ENCODE measurements at regions not wholly inside any gene's neighbourhood (a gene's known extent, or its start where the extent isn't known, plus 50 kb on each side); places are given as distances from the start of the nearest gene placed in this dataset.

DNA sequence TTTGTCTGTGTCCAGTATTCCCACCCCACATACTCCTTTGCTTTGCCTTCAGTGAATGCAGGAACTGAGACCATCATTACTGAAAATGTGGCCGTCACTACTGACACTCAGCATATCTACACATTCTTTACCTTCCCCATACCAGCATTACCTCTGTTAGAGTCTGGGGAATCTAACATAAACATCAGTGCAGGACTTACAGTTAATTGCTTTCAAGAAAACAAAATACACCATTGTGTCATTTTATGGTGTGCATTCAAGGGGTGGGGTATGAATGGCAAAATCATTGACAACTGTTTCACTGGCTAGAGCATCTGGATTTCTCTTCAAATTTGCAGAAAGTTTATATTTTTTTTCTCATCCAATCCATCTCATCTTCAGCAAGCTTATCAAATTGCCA, 731.4 kb upstream of the RIOK2 start:
- TF ChIP-seq JUN (CRISPR knock-in tag; IDR thresholded peaks at IDR 0.05) (no peak), E2F1 (CRISPR knock-in tag; IDR thresholded peaks at IDR 0.05) (no peak), HMGXB4 (CRISPR knock-in tag; IDR thresholded peaks at IDR 0.05) (no peak), ATF2 (CRISPR knock-in tag; IDR thresholded peaks at IDR 0.05; ENCODE audit: borderline replicate concordance, low read depth) (no peak)
- TF ChIP-seq, protein P1, sequence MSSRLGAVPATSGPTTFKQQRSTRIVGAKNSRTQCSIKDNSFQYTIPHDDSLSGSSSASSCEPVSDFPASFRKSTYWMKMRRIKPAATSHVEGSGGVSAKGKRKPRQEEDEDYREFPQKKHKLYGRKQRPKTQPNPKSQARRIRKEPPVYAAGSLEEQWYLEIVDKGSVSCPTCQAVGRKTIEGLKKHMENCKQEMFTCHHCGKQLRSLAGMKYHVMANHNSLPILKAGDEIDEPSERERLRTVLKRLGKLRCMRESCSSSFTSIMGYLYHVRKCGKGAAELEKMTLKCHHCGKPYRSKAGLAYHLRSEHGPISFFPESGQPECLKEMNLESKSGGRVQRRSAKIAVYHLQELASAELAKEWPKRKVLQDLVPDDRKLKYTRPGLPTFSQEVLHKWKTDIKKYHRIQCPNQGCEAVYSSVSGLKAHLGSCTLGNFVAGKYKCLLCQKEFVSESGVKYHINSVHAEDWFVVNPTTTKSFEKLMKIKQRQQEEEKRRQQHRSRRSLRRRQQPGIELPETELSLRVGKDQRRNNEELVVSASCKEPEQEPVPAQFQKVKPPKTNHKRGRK (CRISPR knock-in tag; IDR thresholded peaks at IDR 0.05; ENCODE audit: borderline replicate concordance) = no peak
- TF ChIP-seq, protein P2, sequence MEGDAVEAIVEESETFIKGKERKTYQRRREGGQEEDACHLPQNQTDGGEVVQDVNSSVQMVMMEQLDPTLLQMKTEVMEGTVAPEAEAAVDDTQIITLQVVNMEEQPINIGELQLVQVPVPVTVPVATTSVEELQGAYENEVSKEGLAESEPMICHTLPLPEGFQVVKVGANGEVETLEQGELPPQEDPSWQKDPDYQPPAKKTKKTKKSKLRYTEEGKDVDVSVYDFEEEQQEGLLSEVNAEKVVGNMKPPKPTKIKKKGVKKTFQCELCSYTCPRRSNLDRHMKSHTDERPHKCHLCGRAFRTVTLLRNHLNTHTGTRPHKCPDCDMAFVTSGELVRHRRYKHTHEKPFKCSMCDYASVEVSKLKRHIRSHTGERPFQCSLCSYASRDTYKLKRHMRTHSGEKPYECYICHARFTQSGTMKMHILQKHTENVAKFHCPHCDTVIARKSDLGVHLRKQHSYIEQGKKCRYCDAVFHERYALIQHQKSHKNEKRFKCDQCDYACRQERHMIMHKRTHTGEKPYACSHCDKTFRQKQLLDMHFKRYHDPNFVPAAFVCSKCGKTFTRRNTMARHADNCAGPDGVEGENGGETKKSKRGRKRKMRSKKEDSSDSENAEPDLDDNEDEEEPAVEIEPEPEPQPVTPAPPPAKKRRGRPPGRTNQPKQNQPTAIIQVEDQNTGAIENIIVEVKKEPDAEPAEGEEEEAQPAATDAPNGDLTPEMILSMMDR (IDR thresholded peaks at IDR 0.05) = no peak

Data from WTC11 (cell line).